Stomach (tissue), 4 donors: ENCODE measurements at regions not wholly inside any gene's neighbourhood (a gene's known extent, or its start where the extent isn't known, plus 50 kb on each side); places are given as distances from the start of the nearest gene placed in this dataset.

ENCODE experiments used
- CTCF ChIP-seq, 7 experiments: fragments of 450-650 bp in 4 of 7; fragments of 200-600 bp in 3 of 7; sonication (generic) in 3 of 7; IDR thresholded peaks; one replicate each; pipeline ENCODE4 v1.5.1; 2016 to 2019; ENCODE audit warnings: antibody characterized with exemption in 7 of 7, control low read depth in 2 of 7, mild to moderate bottlenecking in 1 of 7
- POLR2A ChIP-seq, 4 donors: fragments of 450-650 bp; IDR thresholded peaks; one replicate each; pipeline ENCODE4 v1.6.1; 2016; ENCODE audit warnings: antibody characterized with exemption in 4 of 4, control low read depth in 2 of 4, mild to moderate bottlenecking in 1 of 4, moderate library complexity in 1 of 4

DNA sequence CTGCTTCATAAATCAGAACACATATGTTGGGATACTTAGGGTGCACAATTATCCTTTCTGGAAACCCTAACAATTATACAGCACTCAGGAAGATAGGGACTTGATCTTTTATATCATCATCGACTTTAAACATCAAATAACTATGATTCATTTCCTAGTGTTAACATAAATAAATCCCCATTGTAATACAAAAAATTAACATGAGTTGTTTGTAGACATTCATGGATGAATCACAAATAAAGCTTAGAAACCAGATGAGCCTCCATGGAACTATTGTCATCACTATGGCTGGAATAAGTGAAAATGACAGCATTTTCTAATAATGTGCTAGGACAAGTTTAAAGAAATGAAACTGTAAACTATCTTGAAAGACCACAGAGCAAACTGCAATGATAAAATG, 821.7 kb downstream of the GATA3 start:
- TF ChIP-seq CTCF (IDR thresholded peaks at IDR 0.05), result no peak
- TF ChIP-seq POLR2A (IDR thresholded peaks at IDR 0.05), result no peak
